Activated T-helper 1 cell treated with anti-CD3 and anti-CD28 coated beads, Interleukin-12 subunit alpha, Interleukin-12 subunit beta, Interleukin-2, Interleukin-4 antibody, amounts not matched to agents 30 ng/mL and 10 ng/mL and 1 ng/mL, durations not matched to agents 14 hours and 24 hours and 36 hours (primary cell): ENCODE measurements at regions not wholly inside any gene's neighbourhood (a gene's known extent, or its start where the extent isn't known, plus 50 kb on each side); places are given as distances from the start of the nearest gene placed in this dataset.

Source experiments
- DNase-seq: peaks from one replicate; pipeline ENCODE4 v3.0.0; 2021; ENCODE audit warnings: low spot score
- H3K27ac Mint-ChIP-seq: one replicate; pipeline ENCODE4 v1.8.0; 2021; ENCODE audit warnings: mild to moderate bottlenecking, mixed read lengths
- H3K27me3 Mint-ChIP-seq: one replicate; pipeline ENCODE4 v1.8.0; 2022; ENCODE audit warnings: mild to moderate bottlenecking, moderate library complexity, mixed read lengths; ENCODE audit not compliant: insufficient read depth
- H3K36me3 Mint-ChIP-seq: one replicate; pipeline ENCODE4 v1.8.0; 2021; ENCODE audit warnings: low read depth, mixed read lengths
- H3K4me1 Mint-ChIP-seq: one replicate; pipeline ENCODE4 v1.8.0; 2021; ENCODE audit warnings: low read depth, mixed read lengths
- H3K4me3 Mint-ChIP-seq: one replicate; pipeline ENCODE4 v1.8.0; 2021; ENCODE audit warnings: mild to moderate bottlenecking, moderate library complexity, mixed read lengths
- H3K9me3 Mint-ChIP-seq: one replicate; pipeline ENCODE4 v1.8.0; 2021; ENCODE audit warnings: mixed read lengths
- intact Hi-C: fragments of 100-400 bp; cut with micrococcal nuclease; formaldehyde crosslinking; loops from one replicate; pipeline ENCODE4 v1.15.1; 2024

DNA sequence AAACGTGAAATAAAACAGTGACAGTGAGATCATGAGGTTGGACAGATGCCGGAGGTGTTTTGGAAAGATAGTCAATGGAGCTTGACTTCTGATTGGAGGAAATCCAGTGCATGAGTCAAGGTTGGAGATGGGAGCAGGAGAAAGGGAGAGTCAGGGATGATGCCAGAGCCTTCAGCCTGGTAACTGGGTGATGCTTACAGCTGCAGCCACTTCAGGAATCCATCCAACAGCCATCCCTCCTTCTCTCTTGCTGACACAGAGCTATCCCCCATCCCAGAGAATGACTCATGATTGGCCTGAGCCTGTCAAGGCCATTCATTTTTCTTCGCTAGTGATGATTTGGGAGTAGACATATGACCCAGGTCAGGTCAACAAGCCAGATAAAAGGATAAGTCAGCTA, 112.8 kb downstream of the SAMD5 start:
- no peak overlapping the region for H3K27ac Mint-ChIP-seq
- H3K9me3 Mint-ChIP-seq: no peaks in the 10 kb centered on the region
- no peak overlapping the region for H3K4me3 Mint-ChIP-seq
- DNase-seq: no peak
- H3K4me1 Mint-ChIP-seq: no peaks in the 10 kb centered on the region
- no peaks in the 10 kb centered on the region for H3K27me3 Mint-ChIP-seq
- intact Hi-C loops: no loop called here
- H3K36me3 Mint-ChIP-seq: no peaks in the 10 kb centered on the region

DNA sequence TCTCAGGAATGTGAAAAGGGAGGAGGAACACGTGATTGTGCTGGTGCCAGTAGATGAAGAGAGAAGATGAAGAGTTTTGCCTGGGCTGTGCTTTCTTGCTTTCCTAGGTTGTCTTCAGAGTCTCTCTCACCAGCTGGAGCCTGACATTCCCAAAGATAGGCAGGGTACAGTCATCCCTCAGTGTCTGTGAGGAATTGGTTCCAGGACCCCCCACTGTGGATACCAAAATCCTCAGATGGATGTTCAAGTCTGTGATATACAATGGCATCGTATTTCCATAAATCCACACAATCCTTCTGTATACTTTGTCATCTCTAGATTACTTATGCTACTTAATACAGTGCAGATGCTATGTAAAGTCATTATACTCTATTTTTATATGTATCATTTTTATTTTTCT, 113.5 kb downstream of the SAMD5 start:
- Mint-ChIP-seq H3K9me3 (no peaks in the 10 kb centered on the region), H3K36me3 (no peaks in the 10 kb centered on the region)

DNA sequence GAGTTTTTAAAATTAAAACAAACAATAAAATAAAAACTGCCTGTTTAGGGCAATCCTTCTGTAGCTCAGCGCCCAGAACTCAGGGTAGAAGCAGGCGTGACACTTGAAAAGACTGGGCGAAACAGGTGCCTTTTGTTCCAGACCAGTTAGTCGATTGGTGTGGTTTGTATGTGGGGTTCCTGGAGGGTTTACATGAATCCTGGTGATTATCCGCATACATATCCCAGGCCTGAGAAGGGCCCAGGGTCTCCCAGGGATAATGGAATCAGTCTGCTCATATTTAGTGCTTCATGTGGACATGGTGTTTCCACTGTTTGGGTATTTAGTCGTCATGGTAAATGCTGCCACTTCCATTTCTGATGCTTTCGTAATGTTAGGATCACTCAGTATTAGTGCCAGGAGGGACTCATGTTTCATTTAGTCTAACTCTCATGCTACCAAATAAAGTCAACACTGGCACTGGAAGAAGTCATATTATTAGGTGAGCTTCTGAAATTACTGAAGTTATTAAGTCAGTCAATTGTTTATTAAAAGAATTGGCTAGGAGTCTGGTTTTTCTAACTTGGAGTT, 116.5 kb downstream of the SAMD5 start:
- Mint-ChIP-seq H3K27me3 (no peaks in the 10 kb centered on the region), H3K27ac (no peak overlapping the region), H3K4me3 (no peak overlapping the region), H3K4me1 (no peaks in the 10 kb centered on the region), H3K9me3 (no peaks in the 10 kb centered on the region), H3K36me3 (no peaks in the 10 kb centered on the region)
- no peak for DNase-seq
- intact Hi-C loops: no loop called here

More for the DNA sequence above, 113.5 kb downstream of the SAMD5 start:
- H3K4me1 Mint-ChIP-seq: no peaks in the 10 kb centered on the region
- DNase-seq: no peak
- no peak overlapping the region for H3K27ac Mint-ChIP-seq
- intact Hi-C loops: no loop called here
- H3K4me3 Mint-ChIP-seq: no peak overlapping the region
- H3K27me3 Mint-ChIP-seq: no peaks in the 10 kb centered on the region

DNA sequence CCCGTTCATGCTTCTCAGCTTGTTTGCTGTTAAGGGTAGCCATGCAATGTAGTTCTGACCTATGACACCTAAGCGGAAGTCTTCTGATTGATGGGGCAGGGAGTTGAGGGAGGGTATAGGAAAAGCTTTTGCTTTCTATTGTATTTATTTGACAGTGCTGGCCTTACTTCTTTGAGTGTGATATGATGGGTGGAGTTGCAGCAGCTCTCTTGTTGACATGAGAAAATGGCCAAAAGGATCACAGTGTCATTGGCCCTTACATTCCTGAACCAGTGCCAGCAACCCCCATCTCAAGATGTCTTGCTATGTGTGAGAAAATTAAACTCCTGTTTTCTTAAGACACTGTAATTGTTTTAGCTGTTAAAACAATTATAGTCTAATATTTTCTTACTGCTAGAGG, 117.5 kb downstream of the SAMD5 start:
- no peak overlapping the region for H3K4me3 Mint-ChIP-seq
- H3K27ac Mint-ChIP-seq: no peak overlapping the region
- intact Hi-C loops: no loop called here
- H3K27me3 Mint-ChIP-seq: no peaks in the 10 kb centered on the region
- no peak for DNase-seq
- peaks cover 3% of the 10 kb centered on the region for H3K9me3 Mint-ChIP-seq
- H3K36me3 Mint-ChIP-seq: no peaks in the 10 kb centered on the region
- H3K4me1 Mint-ChIP-seq: no peaks in the 10 kb centered on the region

DNA sequence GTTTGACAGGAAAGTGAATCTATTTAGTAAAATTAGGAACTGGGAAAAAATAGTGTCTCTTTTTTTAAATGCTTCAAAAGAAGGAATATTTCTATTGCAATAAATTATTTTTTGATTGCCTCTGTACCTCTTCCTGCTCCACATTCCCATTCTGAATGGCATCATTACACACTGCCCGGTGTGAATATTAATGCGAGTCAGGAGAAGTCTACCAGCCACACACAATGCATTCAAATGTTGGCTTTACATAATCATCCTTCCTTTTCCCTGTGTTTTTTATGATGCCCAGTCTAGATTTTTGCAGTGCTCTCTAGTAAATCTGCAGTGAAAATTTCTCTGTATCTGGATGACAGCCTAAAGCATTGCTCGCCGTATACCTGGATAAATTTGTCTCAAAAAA, 118.9 kb downstream of the SAMD5 start:
- no peaks in the 10 kb centered on the region for H3K4me1 Mint-ChIP-seq
- no peak overlapping the region for H3K27ac Mint-ChIP-seq
- no peak for DNase-seq
- no peaks in the 10 kb centered on the region for H3K36me3 Mint-ChIP-seq
- peaks cover 7% of the 10 kb centered on the region for H3K9me3 Mint-ChIP-seq
- intact Hi-C loops: no loop called here
- no peak overlapping the region for H3K4me3 Mint-ChIP-seq
- no peaks in the 10 kb centered on the region for H3K27me3 Mint-ChIP-seq

DNA sequence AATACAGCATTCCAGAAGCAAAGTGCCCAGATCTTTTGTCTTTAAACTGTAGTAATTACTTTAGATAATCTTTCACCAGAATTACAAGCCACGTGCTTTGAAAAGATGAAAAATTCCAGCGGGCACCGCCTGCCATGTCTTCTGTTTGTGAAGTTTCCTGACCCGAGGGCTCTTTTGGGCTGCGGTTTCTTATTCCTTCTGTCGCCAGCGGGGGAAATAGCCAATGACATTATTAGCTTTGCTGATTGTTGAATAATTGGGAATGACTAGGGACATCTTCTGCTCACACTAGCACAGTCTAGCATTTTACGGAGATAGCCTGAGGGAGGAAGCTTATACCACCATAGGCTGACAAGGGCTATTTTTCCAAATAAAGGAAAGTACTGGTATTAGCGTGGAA, 124.7 kb downstream of the SAMD5 start:
- DNase-seq: no peak
- no peaks in the 10 kb centered on the region for H3K36me3 Mint-ChIP-seq
- intact Hi-C loops: no loop called here
- H3K4me1 Mint-ChIP-seq: no peaks in the 10 kb centered on the region
- H3K9me3 Mint-ChIP-seq: peaks cover 7% of the 10 kb centered on the region
- H3K27me3 Mint-ChIP-seq: peaks cover 3% of the 10 kb centered on the region
- H3K4me3 Mint-ChIP-seq: no peak overlapping the region
- no peak overlapping the region for H3K27ac Mint-ChIP-seq

DNA sequence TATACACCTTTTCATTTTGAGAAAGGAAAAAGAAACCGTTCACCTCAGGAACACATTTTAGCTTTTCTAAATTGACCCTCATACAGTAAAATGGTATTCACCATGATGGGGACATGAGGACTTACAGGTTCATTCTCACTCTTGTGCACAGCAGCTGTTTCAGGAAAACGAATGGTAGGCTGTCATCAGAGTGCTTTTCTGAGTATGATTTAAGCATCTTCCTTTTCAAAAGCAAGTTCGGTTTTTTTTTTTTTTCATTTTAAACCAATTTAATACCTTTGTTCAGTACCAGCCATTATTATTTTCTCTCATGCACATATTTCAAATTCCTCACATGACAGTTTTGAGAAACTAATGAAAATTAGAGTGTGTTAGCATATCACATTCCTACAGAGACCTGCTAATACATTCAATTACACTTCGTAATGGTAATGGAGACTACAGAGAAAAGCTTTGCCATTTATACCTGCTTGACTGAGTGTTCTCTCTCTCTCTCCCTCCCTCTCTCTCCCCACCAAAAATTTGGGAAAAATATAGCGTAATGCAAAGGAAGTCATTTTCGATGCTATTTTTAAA, 129.2 kb downstream of the SAMD5 start:
- H3K4me3 Mint-ChIP-seq: no peak overlapping the region
- no peak for DNase-seq
- H3K9me3 Mint-ChIP-seq: no peaks in the 10 kb centered on the region
- no peaks in the 10 kb centered on the region for H3K36me3 Mint-ChIP-seq
- intact Hi-C loops: no loop called here
- H3K27ac Mint-ChIP-seq: no peak overlapping the region
- H3K27me3 Mint-ChIP-seq: peaks cover 3% of the 10 kb centered on the region
- no peaks in the 10 kb centered on the region for H3K4me1 Mint-ChIP-seq

DNA sequence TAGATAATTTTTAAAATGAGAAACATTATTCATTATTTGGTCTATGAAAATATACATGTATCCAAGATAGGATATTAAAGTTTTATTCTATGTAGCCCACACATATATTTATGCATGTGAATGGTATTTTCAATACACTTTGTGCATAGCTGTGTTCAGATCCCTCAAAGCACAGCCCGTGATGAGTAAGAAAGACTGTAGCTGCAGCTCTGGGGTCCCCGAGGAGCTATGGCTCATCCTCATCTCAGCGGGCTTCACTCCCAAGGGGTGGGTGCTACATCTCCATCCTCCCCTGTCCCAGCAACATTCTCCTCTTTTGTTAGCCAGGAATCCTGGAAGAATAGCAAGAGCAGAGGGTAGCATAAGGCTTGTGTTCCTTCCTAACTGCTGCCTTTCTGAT, 130.8 kb downstream of the SAMD5 start:
- no peak overlapping the region for H3K4me3 Mint-ChIP-seq
- H3K9me3 Mint-ChIP-seq: no peaks in the 10 kb centered on the region
- no peaks in the 10 kb centered on the region for H3K4me1 Mint-ChIP-seq
- no peak overlapping the region for H3K27ac Mint-ChIP-seq
- peaks cover 3% of the 10 kb centered on the region for H3K27me3 Mint-ChIP-seq
- no peak for DNase-seq
- no peaks in the 10 kb centered on the region for H3K36me3 Mint-ChIP-seq
- intact Hi-C loops: no loop called here

DNA sequence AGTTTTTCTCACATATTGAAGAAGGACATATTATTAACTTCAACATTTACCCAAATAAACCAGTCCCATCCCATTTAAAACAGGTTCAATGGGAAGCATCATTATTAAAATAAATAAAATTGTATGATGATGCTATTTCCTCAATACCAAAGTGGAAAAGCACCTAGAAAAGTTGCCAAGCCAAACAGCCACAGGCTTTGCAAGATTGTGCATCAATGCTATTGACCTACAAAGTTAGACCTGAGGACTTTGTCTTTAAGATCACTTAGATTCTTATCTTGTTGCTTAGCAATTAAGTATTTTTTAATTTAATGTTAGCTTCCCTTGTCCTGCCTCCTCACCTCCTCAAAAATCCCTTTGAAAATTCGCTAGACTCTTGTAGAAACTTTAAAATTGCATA, 132.1 kb downstream of the SAMD5 start:
- no peak overlapping the region for H3K27ac Mint-ChIP-seq

DNA sequence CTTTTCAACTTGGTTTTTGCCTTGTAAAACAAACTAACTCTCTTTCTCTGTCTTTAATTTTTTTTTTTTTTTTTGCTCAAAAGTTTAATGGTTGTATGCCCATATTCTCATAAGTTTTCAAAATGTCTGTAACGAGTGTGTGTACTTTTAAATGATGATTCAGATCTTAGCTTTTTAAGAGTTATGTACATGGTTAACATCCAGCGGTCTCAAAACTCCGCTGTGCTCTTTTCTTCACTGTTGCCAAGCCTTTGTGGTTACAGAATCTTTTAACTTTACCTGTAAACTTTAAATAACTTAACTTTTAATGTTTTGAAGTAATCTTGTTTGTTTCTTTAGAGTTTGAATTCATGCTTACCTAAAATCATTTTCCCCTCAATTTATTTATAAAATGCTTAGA, 133.0 kb downstream of the SAMD5 start:
- DNase-seq: no peak
- H3K27me3 Mint-ChIP-seq: no peaks in the 10 kb centered on the region
- H3K9me3 Mint-ChIP-seq: no peaks in the 10 kb centered on the region
- no peaks in the 10 kb centered on the region for H3K36me3 Mint-ChIP-seq
- H3K4me3 Mint-ChIP-seq: no peak overlapping the region
- no peaks in the 10 kb centered on the region for H3K4me1 Mint-ChIP-seq
- intact Hi-C loops: no loop called here
- no peak overlapping the region for H3K27ac Mint-ChIP-seq

More for the DNA sequence above, 132.1 kb downstream of the SAMD5 start:
- Mint-ChIP-seq H3K27me3 (peaks cover 3% of the 10 kb centered on the region), H3K4me1 (no peaks in the 10 kb centered on the region), H3K36me3 (no peaks in the 10 kb centered on the region), H3K4me3 (no peak overlapping the region), H3K9me3 (no peaks in the 10 kb centered on the region)
- DNase-seq: no peak
- intact Hi-C loops: no loop called here

DNA sequence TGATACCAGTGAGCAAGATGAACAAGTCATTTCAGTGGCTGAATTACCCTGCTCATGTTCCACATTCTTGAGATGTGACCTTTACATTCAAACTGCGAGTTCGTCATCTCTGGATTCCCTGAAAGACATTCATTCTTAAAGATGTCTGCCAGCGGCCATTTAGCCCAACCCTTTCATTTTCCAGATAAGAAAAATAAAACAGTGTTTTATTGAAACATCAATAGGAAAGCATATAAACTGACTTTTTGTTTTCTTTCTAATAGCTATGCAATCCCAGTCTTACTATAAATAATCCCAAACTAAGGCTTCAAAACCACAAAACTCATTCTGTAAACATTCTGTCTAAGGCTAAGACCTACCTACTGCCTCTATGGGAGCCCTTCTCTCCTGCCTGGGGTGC, 134.0 kb downstream of the SAMD5 start:
- intact Hi-C loops: no loop called here

DNA sequence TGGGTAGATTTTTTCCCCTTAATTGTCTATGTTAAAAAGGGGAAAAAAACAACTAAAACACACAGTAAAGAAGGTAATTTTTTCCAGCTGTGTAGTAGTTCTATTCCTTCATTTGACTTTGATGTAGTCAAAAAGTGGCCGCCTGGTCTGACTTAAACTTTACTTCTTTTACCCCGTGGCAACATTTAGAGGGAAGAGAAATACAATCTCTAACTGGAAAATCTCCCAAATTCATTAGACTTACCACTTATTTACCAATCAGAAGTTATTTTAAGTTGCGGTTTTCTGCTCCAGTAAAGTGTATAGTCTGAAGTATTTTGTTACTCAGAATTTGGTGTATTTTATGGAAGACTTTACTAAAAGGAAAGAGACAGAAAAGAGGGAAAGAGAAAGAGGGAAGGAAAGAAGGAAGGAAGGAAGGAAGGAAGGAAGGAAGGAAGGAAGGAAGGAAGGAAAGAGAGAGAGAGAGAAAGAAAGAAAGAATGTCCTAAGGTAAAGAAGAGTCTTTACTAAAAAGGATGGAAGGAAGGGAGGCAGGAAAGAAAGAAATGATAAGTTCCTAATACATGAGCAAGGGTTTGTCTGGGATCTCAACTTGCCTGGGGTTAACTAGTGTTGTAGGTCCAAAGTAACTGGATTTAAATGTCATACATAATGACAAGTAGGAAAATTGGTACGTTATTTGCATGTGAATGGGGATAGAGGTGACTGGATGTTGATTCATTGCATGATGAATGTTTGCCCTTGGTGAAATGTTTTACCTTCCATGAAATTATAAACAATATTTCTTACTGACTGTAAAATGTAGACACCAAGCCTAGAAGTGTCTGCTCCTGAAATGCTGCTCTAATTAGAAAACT, 135.1 kb downstream of the SAMD5 start:
- no peaks in the 10 kb centered on the region for H3K27me3 Mint-ChIP-seq
- H3K27ac Mint-ChIP-seq: no peak overlapping the region
- H3K36me3 Mint-ChIP-seq: no peaks in the 10 kb centered on the region
- no peaks in the 10 kb centered on the region for H3K9me3 Mint-ChIP-seq
- DNase-seq: no peak
- intact Hi-C loops: no loop called here
- H3K4me1 Mint-ChIP-seq: no peaks in the 10 kb centered on the region
- no peak overlapping the region for H3K4me3 Mint-ChIP-seq

More for the DNA sequence above, 134.0 kb downstream of the SAMD5 start:
- Mint-ChIP-seq H3K9me3 (no peaks in the 10 kb centered on the region), H3K27ac (no peak overlapping the region), H3K4me1 (no peaks in the 10 kb centered on the region), H3K36me3 (no peaks in the 10 kb centered on the region), H3K4me3 (no peak overlapping the region), H3K27me3 (no peaks in the 10 kb centered on the region)
- DNase-seq: no peak

DNA sequence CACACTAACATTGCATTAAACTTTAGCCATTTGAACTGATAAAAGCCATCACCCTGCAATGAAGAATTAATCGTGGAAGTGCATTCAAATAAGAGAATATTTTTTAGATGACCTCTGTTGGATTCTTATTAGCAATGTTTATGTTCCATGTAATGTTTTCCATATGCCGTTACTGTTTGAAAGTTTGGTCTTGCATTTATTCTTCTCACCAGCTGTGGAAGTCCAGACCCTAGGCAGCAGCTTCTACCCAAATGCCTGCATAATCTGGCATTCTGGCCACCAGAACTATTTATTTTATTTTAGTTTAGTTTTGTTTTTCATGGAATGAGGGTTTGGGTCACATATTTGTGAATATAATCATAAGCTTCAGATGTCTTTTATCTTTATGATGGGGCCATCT, 140.4 kb downstream of the SAMD5 start:
- DNase-seq: no peak
- Mint-ChIP-seq H3K27ac (no peak overlapping the region), H3K4me3 (no peak overlapping the region), H3K9me3 (no peaks in the 10 kb centered on the region), H3K27me3 (peaks cover 3% of the 10 kb centered on the region), H3K36me3 (no peaks in the 10 kb centered on the region), H3K4me1 (no peaks in the 10 kb centered on the region)
- intact Hi-C loops: no loop called here
